Anterior cingulate cortex (tissue), 58 donors: ENCODE measurements at regions not wholly inside any gene's neighbourhood (a gene's known extent, or its start where the extent isn't known, plus 50 kb on each side); places are given as distances from the start of the nearest gene placed in this dataset.

ENCODE experiments used
- DNase-seq, 58 donors: peaks; one replicate each; lab custom pipeline; 2025; lab: John Stamatoyannopoulos, UW

DNA sequence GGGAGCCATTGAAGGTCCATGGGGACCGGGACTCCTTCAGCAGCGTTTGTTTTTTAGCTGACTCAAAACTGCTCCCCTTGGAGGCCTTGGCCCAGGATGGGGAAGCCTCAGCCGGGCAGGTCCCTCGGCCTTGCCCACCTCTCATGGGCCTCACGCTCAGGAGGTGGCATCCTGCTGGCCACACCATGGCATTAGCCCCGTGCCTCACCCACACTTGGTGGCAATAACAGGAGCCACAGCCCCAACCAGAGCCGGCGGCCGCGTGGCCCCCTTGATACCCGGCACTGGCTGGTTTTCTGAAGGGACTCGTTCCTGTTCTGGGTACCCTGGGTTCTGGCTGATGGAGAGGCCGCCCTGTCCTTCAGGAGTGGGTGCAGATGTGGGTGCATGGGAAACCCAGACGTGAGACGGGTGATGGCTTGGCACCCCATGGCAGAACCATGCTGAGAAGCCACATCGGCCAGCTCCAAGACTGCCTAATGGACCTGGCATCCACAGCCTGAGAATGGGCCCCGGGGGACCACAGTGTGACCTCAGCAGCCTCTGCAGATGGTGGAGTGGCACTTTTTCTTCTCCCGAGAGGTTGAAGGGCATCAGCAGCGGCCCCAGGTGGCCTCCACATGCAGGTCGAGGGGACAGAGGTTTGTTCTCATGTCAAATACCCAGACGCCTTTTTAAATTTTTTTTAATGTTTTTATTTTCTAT, 49.8 kb upstream of the PPARA start:
- no peak for DNase-seq
